Fibroblast of peridontal ligament (primary cell): ENCODE measurements at regions not wholly inside any gene's neighbourhood (a gene's known extent, or its start where the extent isn't known, plus 50 kb on each side); places are given as distances from the start of the nearest gene placed in this dataset.

Experiments used
- DNase-seq: peaks from one replicate; pipeline ENCODE4 v3.0.0-alpha.2; 2010; ENCODE audit errors: extremely low read depth

DNA sequence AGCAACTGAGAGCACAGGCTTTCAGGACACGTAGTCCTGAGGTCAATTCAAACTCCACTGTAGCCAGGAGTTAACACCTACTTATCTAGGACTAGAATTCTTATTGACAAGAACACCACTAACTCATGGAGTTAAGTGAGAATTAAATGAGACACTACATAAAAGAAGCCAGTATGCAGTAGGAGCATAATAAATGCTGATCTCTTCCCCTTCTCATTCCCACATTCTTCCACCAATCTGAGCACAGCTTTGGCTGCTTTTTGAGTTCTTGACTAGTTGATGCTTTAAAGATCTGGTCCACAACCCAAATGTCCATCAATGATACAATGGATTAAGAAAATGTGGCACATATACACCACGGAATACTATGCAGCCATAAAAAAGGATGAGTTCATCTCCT, 55.2 kb downstream of the TTC32 start:
- no peak for DNase-seq

DNA sequence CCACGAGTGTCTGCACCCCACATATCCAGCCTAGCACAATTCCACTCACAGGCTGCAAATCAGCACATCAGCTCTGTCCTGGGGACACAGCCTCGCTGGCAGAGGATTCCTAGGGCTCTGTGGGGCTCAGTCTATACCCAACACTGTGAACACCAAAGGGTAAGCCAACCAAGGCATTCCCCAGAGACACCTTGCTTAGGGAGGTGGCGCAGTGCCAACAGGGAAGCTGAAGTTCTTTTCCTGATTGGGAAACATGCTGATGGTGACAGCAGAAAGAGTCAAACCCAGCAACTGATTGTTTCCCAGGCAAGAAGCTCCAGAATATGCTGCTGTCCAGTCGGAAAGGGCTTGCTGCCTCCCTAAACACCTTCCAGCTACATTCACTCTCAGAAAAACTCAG, 55.8 kb downstream of the TTC32 start:
- DNase-seq: no peak

DNA sequence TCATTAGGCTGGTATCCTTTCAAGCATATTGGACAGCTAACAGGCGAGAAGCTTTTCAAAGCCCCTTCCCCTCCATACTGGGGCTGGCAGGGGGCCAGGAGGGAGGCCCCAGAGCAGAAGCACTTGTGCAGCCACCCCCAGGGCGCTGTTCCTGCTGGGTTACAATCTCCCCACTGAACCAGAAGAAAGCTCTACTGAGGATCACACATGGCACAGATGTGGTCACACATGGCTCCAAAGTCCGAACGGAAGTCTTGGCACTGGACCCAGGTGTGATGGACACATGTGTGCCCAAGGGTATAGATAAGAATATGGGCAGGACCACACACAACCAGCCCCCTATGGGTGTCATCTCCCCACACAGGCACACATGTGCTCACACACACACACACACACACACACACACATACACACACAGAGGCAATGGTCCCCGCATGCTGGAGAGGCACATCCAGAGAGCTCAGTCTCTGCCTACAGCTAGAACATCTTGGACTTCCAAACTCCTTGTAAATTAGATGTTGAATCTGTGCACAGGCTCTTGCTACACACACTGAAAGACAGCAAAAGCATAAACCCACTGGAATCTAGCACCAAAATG, 56.4 kb downstream of the TTC32 start:
- DNase-seq: no peak

DNA sequence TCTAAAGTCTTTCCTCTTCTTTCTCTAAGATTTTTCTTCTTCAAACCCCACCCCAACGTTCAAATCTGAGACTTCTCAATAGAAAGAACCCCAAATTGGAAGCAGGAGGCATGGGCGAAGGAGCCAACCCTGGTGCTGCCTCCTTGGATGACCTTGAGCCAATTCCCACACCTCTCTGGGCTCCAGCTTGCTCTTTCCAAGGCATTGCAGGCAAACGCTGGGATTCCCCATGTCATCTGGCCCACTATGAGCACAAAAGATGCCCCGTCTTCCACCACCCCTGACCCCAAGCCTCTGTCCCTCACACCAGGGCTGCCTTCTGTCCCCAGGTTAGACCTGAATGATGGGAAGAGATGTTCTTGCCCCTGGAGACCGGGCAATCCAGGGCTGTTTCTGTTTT, 57.0 kb downstream of the TTC32 start:
- DNase-seq: no peak

DNA sequence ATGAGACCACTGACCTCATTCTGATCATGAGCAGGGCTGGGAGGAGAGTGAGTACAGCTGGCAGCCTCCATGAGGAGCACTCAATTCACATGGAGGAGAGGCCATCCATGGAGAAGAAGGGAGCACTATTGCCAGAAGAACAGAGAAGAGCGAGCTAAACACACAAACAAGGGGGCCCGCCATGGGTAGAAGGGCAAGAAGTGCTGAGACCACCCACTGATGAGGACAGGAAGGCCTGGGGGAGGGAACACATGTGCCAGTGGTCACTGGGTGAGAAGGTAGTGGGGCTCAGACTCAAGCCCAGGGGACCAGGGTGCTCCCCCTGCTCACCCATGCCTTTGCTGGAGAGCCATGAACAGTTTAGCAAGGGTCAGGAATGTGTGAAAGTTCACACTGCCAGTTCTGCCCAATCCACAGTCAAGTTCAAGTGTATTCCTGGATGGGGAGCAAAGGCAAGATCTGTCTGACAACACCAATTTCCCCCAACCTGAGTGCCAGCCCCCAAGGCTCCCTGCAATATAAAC, 57.7 kb downstream of the TTC32 start:
- no peak for DNase-seq

DNA sequence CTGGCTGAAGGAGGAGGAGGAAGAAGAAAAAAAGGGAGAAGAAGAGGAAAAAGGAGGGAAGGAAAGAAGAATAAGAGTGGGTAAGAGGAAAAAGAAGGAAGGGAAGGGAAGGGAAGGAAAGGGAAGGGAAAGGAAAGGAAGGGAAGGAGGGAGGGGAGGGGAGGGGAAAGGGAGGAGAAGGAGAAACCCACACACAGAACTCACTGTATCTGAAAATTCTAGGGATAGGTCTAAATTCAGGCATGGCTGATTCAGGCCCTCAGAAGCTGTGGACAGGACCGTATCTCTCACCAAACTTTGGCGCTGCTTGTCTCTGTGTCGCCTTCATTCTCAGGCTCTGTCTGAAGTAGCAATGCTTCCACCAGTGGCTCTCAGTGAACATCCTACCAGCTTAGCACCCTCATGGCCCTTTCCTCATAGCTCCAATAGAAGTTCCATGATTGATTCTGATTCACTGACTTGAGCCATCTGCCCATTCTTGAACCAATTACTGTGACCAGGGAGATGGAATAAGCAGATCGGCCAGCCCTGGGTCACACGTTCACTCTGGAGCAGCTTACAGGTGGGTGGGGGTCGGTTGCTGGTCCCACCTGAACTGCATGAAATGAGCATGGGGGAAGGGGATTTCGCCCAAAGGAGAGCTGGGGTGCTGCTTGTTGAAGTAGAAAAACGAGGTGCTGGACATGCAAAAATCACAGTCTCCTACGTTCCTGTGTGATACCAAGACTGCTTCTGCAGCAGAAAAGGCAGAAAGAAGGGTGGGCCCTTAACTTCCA, 59.7 kb downstream of the TTC32 start:
- no peak for DNase-seq

DNA sequence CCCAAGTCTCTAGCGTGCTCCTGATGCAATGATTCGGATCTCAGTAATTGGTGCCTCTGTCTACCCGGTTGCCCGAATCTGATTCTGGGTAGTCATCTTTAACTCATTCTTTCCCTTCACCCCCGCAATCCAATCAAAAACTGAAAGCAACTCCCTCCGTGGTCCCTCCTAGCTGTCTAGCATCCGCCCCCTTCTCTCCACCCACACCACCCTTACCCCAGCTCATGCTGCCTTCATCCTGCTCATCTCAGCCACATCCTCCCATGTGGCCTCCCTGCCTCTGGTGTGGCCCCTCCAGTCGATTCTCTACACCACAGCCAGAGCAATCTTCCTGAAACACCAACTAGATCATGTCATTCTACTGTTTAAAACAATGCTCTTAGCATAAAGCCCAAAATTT, 62.3 kb downstream of the TTC32 start:
- no peak for DNase-seq

DNA sequence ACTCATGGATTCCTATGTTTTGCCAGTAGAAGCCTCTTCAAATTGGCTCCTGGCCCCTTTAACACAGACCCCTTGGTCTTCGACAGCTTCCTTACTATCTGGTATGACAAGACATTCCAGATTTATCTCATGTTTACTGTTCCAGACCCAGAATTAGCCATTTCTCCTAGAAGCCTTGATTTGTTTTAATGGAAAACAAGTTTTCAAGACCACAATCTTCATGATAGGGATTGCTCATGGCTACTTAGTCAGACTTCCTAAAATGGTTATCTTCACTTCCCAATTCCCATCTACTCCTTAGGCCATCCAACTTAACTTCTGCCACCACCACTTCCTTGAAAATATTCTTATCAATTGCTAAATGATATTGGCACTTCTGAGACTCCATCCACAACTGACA, 63.2 kb downstream of the TTC32 start:
- peak; percentile 49 for DNase-seq

DNA sequence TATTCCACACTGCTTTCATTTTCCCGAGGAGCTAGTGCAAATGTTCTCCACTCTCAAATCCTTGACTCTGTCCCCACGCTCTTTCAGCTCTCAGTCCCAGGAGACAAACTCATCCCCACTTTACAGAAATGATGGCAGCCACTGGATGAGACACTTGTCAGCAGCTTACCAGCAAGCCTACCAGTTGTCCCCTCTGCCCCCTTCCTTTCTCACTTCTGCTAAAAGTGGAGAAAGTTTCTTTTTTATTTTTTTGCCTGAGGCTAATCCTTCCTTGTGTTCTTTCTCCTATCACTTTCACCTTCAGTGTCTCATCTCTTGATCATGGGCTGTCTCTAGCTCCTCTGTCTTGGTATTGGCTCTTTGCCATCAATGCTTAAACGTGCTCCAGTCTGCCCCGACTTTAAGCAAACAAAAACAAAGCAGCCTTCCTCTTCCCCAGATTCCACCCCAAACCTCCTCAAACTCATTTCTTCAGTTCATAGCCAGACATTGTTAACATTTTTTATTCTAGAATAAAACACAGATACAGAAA, 64.5 kb downstream of the TTC32 start:
- DNase-seq: no peak

DNA sequence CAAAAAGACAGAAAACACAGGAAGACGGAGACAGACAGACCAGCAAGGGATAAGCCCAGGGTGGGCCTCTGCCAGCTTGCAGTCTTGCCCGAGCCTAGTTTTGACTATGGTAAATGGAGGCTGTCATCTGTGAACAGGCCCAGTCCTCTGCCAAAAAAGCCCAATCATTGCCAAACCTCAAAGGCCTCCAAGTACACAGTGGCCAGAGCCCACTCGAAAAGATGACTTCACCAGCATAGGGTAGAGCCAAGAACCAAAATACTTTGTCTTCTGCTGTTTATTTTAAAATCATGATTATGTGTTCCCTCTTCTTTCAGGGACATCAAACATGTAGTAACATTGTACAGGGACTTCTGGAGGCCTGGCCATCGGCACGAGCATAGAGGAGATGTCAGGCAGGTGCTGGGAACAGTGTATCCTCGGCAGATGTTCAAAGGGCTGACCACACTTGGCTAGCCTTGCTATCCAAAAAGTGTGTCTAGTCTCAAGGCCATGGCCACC, 66.0 kb downstream of the TTC32 start:
- DNase-seq: peak; percentile 87

DNA sequence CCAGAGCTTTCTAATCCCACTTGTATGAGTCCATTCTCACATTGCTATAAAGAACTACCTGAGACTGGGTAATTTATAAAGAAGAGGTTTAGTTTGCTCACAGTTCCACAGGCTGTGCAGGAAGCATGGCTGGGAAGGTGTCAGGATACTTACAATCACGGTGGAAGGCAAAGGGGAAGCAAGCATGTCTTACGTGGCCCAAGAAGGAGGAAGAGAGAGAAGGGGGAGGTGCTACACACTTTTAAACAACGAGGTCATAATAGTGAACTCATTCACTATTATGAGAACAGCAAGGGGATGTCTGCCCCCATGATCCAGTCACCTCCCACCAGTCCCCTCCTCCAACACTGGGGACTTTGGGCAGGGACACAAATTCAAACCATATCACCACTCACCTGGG, 67.8 kb downstream of the TTC32 start:
- no peak for DNase-seq

DNA sequence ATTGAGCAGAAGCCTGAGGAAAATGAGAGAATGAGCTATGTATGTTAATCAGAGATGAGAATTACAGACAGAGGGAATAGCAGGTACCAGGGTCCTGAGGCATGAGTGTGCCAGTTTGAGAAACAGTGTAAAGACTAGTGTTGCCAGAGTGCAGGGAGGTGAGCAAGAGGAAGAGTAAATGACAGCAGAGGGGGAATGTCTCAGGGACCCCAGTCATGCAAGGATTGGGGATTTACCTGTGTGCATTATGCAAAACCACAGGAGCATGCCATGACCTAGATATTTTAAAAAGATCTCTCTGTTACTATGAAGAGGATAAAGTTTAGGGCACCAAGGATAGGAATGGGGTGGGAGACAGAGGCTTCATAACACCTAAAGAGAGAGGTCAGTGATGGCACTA, 72.1 kb downstream of the TTC32 start:
- no peak for DNase-seq

DNA sequence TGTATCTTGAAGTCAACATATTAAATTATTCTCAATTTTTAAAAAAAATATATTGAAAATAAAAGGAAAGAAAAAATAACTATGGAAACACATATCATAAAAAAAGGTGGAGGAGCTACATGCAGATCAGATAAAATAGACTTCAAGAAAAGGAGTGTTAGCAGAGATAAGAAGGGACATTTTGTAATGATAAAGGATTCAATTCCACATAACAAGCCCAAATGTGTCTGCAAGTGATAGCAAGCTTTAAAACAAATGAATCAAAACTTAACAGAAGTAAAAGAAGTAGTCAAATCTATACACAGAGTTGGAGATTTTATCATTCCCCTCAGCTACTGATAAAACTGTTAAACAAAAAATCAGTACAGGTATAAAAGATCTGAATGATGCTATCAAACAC, 74.9 kb downstream of the TTC32 start:
- DNase-seq: no peak

DNA sequence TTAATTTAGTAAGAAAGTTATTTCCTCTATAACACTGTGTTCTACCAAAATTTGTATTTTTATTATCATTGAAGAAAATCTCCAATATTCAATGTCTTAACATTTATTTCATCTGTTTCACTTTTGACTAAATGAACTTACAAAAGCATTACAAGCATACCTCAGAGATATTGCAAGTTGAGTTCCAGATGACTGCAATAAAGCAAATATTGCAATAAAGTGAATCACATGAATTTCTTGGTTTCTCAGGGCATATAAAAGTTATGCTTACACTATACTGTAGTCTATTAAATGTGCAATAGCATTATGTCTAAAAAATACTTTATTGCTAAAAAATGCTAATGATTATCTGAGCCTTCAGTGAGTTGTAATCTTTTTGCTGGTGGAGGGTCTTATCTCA, 78.3 kb downstream of the TTC32 start:
- peak; percentile 76 for DNase-seq

DNA sequence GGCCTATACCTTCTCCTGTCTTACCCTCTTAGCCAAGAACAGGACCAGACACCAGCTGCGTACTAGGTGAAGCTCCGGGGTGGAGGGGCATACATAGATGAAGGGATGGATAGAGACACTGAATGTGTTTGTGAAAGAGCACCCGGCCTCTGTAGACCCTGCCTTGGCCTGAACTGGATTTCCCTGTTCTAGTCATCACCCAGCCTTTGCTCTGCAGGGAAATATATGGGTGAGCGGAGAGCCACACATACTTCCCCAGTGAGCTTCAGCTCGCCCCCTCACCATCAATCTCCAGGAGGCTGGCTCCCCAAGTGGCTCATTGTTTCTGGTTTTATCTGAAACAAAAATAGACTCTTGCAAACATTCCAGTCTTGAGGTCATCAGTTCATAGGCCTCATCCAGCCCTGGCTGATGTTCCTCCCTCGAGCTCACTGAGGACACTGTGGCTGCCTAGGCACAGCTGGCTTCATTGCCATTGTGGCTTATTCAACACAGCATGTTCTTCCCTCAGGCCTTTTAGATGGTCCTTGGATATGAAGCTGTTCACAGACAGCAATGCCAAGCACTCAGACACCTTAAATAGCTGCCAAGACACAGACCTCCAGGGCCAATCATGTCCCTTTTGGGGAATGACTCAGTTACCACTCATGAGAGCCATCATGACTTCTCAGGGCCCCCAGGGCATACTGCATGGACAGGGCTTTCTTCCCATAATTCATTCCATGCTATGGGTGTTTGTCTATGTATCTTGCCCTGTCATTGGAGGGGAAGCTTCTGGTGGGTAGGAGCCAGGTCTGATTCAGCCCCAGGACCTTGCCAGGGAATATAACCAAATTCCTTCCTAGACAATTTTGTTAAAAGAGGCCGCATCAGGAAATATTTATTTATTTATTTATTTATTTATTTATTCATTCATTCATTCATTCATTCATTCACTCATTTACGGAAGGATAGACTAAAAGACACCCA, 82.4 kb downstream of the TTC32 start:
- DNase-seq: peak; percentile 72

DNA sequence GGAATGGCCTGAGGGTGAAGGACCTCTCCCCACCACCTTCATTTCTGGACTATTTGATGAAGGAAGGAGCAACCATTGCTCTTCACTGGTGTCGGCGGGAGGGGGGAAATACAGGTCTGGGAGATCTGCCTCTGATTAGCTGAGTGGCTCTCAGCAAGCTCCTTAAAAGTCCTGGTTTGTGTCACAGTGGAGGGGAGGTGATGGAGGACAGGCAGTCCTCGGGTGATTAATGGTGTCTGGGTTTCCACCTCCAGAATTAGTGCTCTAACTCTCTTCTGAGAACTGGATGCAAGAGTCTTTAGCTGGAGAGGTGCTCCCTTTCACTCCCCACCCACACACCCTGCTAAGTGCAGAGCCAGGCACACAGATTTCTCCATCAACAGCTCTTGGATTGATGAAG, 83.2 kb downstream of the TTC32 start:
- no peak for DNase-seq

DNA sequence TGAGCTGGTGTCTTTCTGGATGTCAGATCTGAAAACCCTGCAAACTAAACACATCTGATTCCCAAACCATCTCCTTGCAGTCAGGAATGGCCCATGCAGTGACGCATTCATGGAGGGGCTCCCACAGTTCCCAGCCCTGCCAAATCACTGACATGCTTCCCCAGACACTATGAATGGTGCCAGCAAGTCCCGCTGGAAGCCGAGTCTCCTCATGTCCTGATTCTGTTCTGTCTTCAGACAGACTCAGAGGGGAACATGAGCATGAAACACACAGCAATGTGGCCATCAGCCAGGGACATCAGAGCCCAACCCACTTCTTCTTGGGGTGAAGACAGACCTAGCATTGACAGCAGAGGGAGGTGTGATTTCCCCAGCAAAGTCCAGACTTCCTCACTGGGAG, 83.7 kb downstream of the TTC32 start:
- DNase-seq: no peak

DNA sequence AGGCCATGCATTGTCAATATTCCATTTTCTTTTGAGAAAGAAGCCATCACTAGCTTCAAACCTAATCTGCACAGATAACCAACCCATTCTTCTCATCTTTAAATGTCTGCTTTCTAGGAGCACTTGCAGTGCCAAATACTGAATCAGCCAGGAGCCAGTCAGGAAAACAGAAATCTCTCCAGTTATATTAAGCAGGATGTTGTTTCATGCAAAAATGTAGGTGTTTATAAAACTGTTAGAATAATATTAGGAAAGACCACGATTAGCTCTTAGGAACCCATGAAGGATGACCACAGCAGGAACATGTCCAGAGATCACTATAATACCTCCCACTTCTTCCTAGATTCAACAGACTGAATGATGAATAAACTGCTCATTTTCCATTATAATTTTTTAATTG, 86.0 kb downstream of the TTC32 start:
- no peak for DNase-seq

DNA sequence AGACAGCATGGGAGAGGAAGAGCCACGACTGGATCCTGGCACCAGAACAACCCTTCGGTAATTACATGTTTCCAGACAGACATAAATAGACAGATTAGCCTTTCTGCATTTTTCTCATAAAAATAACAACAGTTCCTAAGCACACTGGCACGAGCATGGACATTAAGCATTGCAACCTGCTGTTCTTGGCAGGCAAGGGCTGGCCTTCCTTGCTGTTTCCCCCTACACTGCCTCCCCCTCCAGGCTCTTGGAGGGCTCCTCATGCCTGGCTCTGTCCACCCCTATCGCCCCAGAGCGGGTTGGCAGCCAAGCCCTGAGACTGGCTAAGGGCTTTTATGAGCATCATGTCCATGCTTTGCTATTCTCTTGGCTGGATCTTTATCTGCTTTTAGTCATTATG, 89.6 kb downstream of the TTC32 start:
- peak; percentile 35 for DNase-seq

DNA sequence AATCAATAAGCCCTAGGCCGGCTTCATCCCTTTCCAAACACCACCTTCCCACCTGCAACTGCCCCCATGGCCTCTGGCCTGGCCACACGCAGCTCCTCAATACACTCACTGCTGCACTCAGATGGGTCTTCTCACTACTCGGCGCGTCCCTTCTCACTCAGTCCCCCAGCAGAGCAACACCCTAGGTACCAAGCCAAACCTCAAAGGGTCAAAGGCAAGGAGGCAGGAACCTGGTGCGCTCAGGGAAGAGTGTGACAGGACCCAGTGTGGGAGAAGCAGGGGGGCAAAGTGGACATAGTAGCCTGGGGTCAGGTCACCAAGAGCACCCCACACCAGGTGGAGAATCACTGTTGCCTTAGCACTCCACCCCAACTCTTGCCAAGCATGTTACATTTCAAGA, 90.6 kb downstream of the TTC32 start:
- DNase-seq: no peak

DNA sequence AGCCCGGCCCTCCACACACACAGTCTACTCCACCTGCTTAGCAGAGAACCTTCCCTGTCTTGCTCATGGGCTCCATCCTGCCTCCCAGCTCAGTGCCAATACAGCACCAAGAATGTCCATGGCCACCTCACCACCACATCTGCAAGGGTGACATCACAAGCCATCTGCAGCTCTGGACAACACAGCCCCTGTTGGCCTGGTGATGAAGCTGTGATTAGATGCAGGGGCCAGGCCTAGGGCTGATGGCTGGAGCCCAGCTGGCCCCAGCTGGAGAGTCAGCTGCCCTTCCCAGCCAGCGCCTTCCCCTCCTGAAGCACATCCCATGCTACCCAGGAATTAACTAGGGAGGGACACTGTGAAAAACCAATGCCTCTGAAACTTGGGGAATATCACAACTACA, 91.1 kb downstream of the TTC32 start:
- peak; percentile 37 for DNase-seq

DNA sequence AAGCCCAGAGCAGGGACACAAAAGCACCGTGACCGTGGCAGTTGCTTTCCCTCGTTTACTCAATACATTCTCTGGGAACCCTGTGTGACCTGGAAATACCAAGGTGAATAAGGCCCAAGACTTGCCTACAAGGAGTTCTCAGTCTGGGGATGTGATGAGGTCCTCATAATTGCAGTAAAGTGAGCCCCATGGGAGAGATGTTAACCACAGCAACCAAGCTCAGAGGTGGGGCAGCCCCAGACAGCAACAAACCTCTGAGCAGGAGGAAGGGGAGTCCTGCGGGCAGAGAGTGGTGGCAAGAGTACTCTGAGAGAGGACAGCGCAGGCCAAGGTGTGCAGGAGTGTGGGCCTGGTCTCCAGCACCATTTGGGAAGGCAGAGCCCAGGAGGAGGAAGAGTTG, 91.6 kb downstream of the TTC32 start:
- DNase-seq: no peak
